A673 (cell line): ENCODE measurements at regions not wholly inside any gene's neighbourhood (a gene's known extent, or its start where the extent isn't known, plus 50 kb on each side); places are given as distances from the start of the nearest gene placed in this dataset.
"Not testable (repeated sequence)": the region's sequence is repeated elsewhere in the genome, so short reads cannot be mapped to it uniquely, and the experiment has no call there.

Experiments
- BruUV-seq: library from RNA; stranded (reverse); fragments of 400-500 nt; replicated peaks from 2 replicates; lab custom pipeline; 2021; lab: Mats Ljungman, UMichigan
- CTCF ChIA-PET: fragments of 300-600 bp; sonication (Branson Sonifier 250); formaldehyde crosslinking; loops from one replicate; lab custom pipeline; 2022; ENCODE audit warnings: antibody characterized with exemption; lab: Charles Lee
- POLR2A ChIA-PET: fragments of 300-600 bp; sonication (Branson Sonifier 250); formaldehyde crosslinking; loops from one replicate; lab custom pipeline; 2022; ENCODE audit warnings: antibody characterized with exemption; ENCODE audit not compliant: low non-redundant PET; lab: Charles Lee
- DNase-seq: peaks from one replicate; pipeline ENCODE4 v3.0.0-alpha.2; 2015; ENCODE audit warnings: low spot score
- H3K27ac ChIP-seq: fragments of 200-600 bp; sonication (generic); 2 replicates; pipeline ENCODE4 v1.5.1; 2016; ENCODE audit warnings: mixed run types, low read depth, mild to moderate bottlenecking, mixed read lengths, antibody characterized with exemption, low read length; ENCODE audit not compliant: poor library complexity, severe bottlenecking
- H3K27me3 ChIP-seq: fragments of 200-600 bp; sonication (generic); replicated peaks from 2 replicates; pipeline ENCODE4 v1.6.1; 2017; ENCODE audit warnings: mixed run types, low read depth, mild to moderate bottlenecking, mixed read lengths, antibody characterized with exemption, low read length; ENCODE audit not compliant: insufficient read depth, poor library complexity
- H3K36me3 ChIP-seq: fragments of 200-600 bp; sonication (generic); 2 replicates; pipeline ENCODE4 v1.6.1; 2016; ENCODE audit warnings: mixed run types, mild to moderate bottlenecking, mixed read lengths, antibody characterized with exemption, low read length; ENCODE audit not compliant: insufficient read depth, poor library complexity, severe bottlenecking
- H3K4me1 ChIP-seq: fragments of 200-600 bp; sonication (generic); 2 replicates; pipeline ENCODE4 v1.6.1; 2017; ENCODE audit warnings: mixed run types, mild to moderate bottlenecking, mixed read lengths, antibody characterized with exemption, low read length; ENCODE audit not compliant: insufficient read depth, poor library complexity, severe bottlenecking
- H3K4me3 ChIP-seq: fragments of 200-600 bp; sonication (generic); 2 replicates; pipeline ENCODE4 v1.5.1; 2016; ENCODE audit warnings: low read depth, mixed run types, mild to moderate bottlenecking, mixed read lengths, low read length; ENCODE audit not compliant: poor library complexity, severe bottlenecking
- H3K9me3 ChIP-seq: fragments of 200-600 bp; sonication (generic); 2 replicates; pipeline ENCODE4 v1.6.1; 2016; ENCODE audit warnings: mixed run types, low read depth, mild to moderate bottlenecking, mixed read lengths, antibody characterized with exemption, low read length; ENCODE audit not compliant: poor library complexity, severe bottlenecking
- CTCF ChIP-seq: fragments of 300-800, 200-600 bp; sonication (generic); conservative IDR thresholded peaks from 2 replicates; pipeline ENCODE4 v1.5.1; 2017; ENCODE audit warnings: low read depth, mild to moderate bottlenecking, antibody characterized with exemption, low read length, moderate library complexity, mixed read lengths
- EZH2 ChIP-seq: fragments of 200-600 bp; sonication (generic); IDR thresholded peaks from 2 replicates; pipeline ENCODE4 v1.6.1; 2017; ENCODE audit warnings: borderline replicate concordance, low read depth, mild to moderate bottlenecking, mixed read lengths, antibody characterized with exemption, low read length; ENCODE audit not compliant: poor library complexity, severe bottlenecking
- intact Hi-C: fragments of 100-400 bp; cut with micrococcal nuclease; formaldehyde crosslinking; loops from one replicate; pipeline ENCODE4 v1.10.0; 2022; ENCODE audit not compliant: unreplicated experiment

- Histone ChIP-seq H3K27ac (no peak overlapping the region), H3K4me1 (no peaks in the 10 kb centered on the region), H3K36me3 (no peaks in the 10 kb centered on the region), H3K9me3 (no peaks in the 10 kb centered on the region), H3K27me3 (peaks cover 11% of the 10 kb centered on the region), H3K4me3 (no peak overlapping the region)
- TF ChIP-seq EZH2, result no peak
- TF ChIP-seq CTCF, result no peak
- BruUV-seq, result no TSS peak
- ChIA-PET POLR2A (no interaction called here), CTCF (no interaction called here)
- no peak for DNase-seq
- intact Hi-C loops, result no loop called here
Measured at GRCh38 chr2:18971628-18972027, 382.3 kb upstream of the NT5C1B start.

GRCh38 chr2:18971069-18971378 is 381.7 kb upstream of the NT5C1B start:
- intact Hi-C loops, result no loop called here
- Histone ChIP-seq H3K4me3 (no peak overlapping the region), H3K4me1 (no peaks in the 10 kb centered on the region), H3K27ac (no peak overlapping the region), H3K9me3 (no peaks in the 10 kb centered on the region), H3K36me3 (no peaks in the 10 kb centered on the region), H3K27me3 (peaks cover 13% of the 10 kb centered on the region)
- BruUV-seq, result no TSS peak
- no peak for DNase-seq
- POLR2A ChIA-PET, result no interaction called here
- TF ChIP-seq CTCF (no peak), EZH2 (no peak)
- CTCF ChIA-PET, result no interaction called here

GRCh38 chr2:18966131-18966530 is 376.8 kb upstream of the NT5C1B start:
- H3K4me3 ChIP-seq, result no peak overlapping the region
- H3K27ac ChIP-seq, result no peak overlapping the region
- H3K36me3 ChIP-seq, result no peaks in the 10 kb centered on the region
- no TSS peak for BruUV-seq
- H3K9me3 ChIP-seq, result no peaks in the 10 kb centered on the region
- TF ChIP-seq CTCF (no peak), EZH2 (no peak)
- H3K27me3 ChIP-seq, result peaks cover 24% of the 10 kb centered on the region
- ChIA-PET POLR2A (no interaction called here), CTCF (no interaction called here)
- no peaks in the 10 kb centered on the region for H3K4me1 ChIP-seq
- intact Hi-C loops, result no loop called here
- no peak for DNase-seq

DNA sequence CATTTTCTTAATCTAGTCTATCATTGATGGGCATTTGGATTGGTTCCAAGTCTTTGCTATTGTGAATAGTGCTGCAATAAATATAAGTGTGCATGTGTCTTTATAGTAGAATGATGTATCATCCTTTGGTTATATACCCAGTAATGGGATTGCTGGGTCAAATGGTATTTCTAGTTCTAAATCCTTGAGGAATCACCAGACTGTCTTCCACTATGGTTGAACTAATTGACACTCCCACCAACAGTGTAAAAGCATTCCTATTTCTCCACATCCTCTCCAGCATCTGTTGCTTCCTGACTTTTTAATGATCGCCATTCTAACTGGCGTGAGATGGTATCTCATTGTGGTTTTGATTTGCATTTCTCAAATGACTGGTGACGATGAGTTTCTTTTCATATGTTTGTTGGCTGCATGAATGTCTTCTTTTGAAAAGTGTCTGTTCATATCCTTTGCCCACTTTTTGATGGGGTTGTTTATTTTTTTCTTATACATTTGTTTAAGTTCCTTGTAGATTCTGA is 374.4 kb upstream of the NT5C1B start:
- POLR2A ChIA-PET, CTCF ChIA-PET, H3K4me3 ChIP-seq, H3K36me3 ChIP-seq, H3K27ac ChIP-seq, DNase-seq, H3K4me1 ChIP-seq, BruUV-seq, H3K9me3 ChIP-seq, intact Hi-C loops: not testable (repeated sequence)
- H3K27me3 ChIP-seq, result peaks cover 23% of the 10 kb centered on the region
